Suprapubic skin (tissue), 4 donors: ENCODE measurements at regions not wholly inside any gene's neighbourhood (a gene's known extent, or its start where the extent isn't known, plus 50 kb on each side); places are given as distances from the start of the nearest gene placed in this dataset.

Experiments
- DNase-seq, 2 donors: peaks; one replicate each; pipeline ENCODE4 v3.0.0-alpha.2; 2019; ENCODE audit warnings: low spot score in 2 of 2
- H3K27ac ChIP-seq: fragments of 200-600 bp; sonication (generic); one replicate; pipeline ENCODE4 v1.5.1; 2019
- H3K27me3 ChIP-seq: fragments of 200-600 bp; sonication (generic); one replicate; pipeline ENCODE4 v1.5.1; 2019
- H3K36me3 ChIP-seq: fragments of 200-600 bp; sonication (generic); one replicate; pipeline ENCODE4 v1.5.1; 2019
- H3K4me1 ChIP-seq: fragments of 200-600 bp; sonication (generic); one replicate; pipeline ENCODE4 v1.5.1; 2019
- H3K4me3 ChIP-seq: fragments of 200-600 bp; sonication (generic); one replicate; pipeline ENCODE4 v1.5.1; 2019; ENCODE audit warnings: mild to moderate bottlenecking
- H3K9me3 ChIP-seq: fragments of 200-600 bp; sonication (generic); one replicate; pipeline ENCODE4 v1.5.1; 2019
- EP300 ChIP-seq: sonication (generic); formaldehyde crosslinking; IDR thresholded peaks from one replicate; pipeline ENCODE4 v1.6.1; 2017; ENCODE audit warnings: antibody characterized with exemption
- POLR2A ChIP-seq, 2 donors: fragments of 450-650 bp; IDR thresholded peaks; one replicate each; pipeline ENCODE4 v1.6.1; 2017; ENCODE audit warnings: antibody characterized with exemption in 2 of 2, mild to moderate bottlenecking in 2 of 2, moderate library complexity in 2 of 2
- POLR2AphosphoS5 ChIP-seq, 3 donors: sonication (generic); formaldehyde crosslinking; IDR thresholded peaks; one replicate each; pipeline ENCODE4 v1.6.1; 2017; ENCODE audit warnings: antibody characterized with exemption in 3 of 3
- WGBS: methylation state at CpG from one replicate; pipeline ENCODE4 v1.1.5; 2018; 5-methylcytosine and 5-hydroxymethylcytosine counted together
- TF ChIP-seq, protein P1 (sequence below), 2 donors: fragments of 200-600 bp in 1 of 2; fragments of 450-650 bp in 1 of 2; sonication (generic) in 1 of 2; IDR thresholded peaks; one replicate each; pipeline ENCODE4 v1.5.1; 2016 to 2019; ENCODE audit warnings: antibody characterized with exemption in 2 of 2, mild to moderate bottlenecking in 1 of 2, moderate library complexity in 1 of 2

- Histone ChIP-seq H3K27ac (peak overlapping the region; percentile 47), H3K4me3 (peak overlapping the region; percentile 70), H3K36me3 (no peaks in the 10 kb centered on the region), H3K27me3 (peaks cover 78% of the 10 kb centered on the region), H3K9me3 (no peaks in the 10 kb centered on the region), H3K4me1 (peaks cover 54% of the 10 kb centered on the region)
- TF ChIP-seq POLR2AphosphoS5 (IDR thresholded peaks at IDR 0.05) = no peak
- TF ChIP-seq, protein P1, sequence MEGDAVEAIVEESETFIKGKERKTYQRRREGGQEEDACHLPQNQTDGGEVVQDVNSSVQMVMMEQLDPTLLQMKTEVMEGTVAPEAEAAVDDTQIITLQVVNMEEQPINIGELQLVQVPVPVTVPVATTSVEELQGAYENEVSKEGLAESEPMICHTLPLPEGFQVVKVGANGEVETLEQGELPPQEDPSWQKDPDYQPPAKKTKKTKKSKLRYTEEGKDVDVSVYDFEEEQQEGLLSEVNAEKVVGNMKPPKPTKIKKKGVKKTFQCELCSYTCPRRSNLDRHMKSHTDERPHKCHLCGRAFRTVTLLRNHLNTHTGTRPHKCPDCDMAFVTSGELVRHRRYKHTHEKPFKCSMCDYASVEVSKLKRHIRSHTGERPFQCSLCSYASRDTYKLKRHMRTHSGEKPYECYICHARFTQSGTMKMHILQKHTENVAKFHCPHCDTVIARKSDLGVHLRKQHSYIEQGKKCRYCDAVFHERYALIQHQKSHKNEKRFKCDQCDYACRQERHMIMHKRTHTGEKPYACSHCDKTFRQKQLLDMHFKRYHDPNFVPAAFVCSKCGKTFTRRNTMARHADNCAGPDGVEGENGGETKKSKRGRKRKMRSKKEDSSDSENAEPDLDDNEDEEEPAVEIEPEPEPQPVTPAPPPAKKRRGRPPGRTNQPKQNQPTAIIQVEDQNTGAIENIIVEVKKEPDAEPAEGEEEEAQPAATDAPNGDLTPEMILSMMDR (IDR thresholded peaks at IDR 0.05) = no peak
- no peak for TF ChIP-seq POLR2A (IDR thresholded peaks at IDR 0.05)
- no peak for TF ChIP-seq EP300
- peak in 1 of 2 donors; percentile 68 for DNase-seq
- WGBS = 17% methylated on average over 25 of the region's 25 CpGs
These were observed 130.5 kb upstream of the C11orf58 start for GRCh38 chr11:16607675-16608644.

DNA sequence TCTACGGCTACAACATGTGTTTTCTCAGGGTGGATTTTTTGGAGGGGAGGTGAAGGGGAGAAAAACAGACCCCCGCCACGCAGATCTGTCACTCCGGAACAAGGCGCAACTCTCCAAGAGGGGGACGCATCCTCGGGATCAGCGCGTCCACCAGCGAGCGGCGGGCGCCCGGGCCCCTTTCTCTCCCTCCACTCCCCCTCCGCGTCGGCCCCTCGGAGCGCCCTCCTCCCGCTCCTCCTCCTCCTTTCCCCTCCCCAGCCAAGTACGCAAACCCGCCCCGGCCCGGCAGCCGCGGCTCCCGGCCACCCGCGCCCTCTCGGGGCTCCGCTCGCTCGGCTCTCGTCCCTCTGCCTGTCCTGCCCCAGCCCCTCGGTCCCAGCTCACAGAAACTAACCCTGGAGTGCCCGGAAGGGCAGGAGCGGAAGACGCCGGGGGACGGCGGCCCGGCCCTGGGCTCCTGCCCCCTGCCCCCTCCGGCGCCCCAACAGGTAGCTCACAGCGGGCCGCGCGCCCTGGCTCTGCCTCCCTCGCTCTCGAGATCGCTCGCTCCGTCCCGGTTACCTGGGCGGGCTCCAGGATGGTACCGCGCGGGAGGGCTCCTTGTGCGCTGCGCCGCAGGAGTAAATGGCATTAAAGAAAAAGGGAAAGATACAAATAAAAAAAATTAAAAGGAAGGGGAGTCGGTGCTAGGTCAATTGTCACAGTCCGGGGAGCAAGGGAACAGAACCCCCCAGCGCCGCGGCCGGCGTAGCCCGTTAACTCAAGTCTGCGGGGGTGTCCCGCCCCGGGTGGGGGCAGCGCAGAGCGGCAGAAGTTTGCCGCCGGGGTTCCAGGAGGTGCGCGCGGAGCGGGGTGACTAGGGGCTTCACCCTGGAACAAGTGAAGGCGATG, 131.4 kb upstream of the C11orf58 start:
- Histone ChIP-seq H3K27me3 (peaks cover 72% of the 10 kb centered on the region), H3K36me3 (no peaks in the 10 kb centered on the region), H3K4me3 (peak overlapping the region; percentile 70), H3K27ac (peak overlapping the region; percentile 47), H3K4me1 (peaks cover 45% of the 10 kb centered on the region), H3K9me3 (no peaks in the 10 kb centered on the region)
- 2% methylated on average over 49 of the region's 81 CpGs for WGBS
- peak in 1 of 2 donors; percentile 64 for DNase-seq
- TF ChIP-seq, protein P1 (IDR thresholded peaks at IDR 0.05) = no peak
- TF ChIP-seq EP300 = no peak
- TF ChIP-seq POLR2A (IDR thresholded peaks at IDR 0.05) = no peak
- no peak for TF ChIP-seq POLR2AphosphoS5 (IDR thresholded peaks at IDR 0.05)

GRCh38 chr11:16605894-16606783, 132.3 kb upstream of the C11orf58 start:
- whole genome bisulfite sequencing = 2% methylated on average over 36 of the region's 36 CpGs
- peak overlapping the region; percentile 70 for H3K4me3 ChIP-seq
- no peaks in the 10 kb centered on the region for H3K9me3 ChIP-seq
- peaks cover 63% of the 10 kb centered on the region for H3K27me3 ChIP-seq
- peak overlapping the region; percentile 85 for H3K27ac ChIP-seq
- DNase-seq = peak; percentile 89 to 92
- peak in 1 of 3 donors; percentile 31 for TF ChIP-seq POLR2AphosphoS5 (IDR thresholded peaks at IDR 0.05)
- no peak for TF ChIP-seq EP300
- TF ChIP-seq, protein P1 (IDR thresholded peaks at IDR 0.05) = peak; percentile 83 to 97
- no peak for TF ChIP-seq POLR2A (IDR thresholded peaks at IDR 0.05)
- H3K4me1 ChIP-seq = peaks cover 40% of the 10 kb centered on the region
- no peaks in the 10 kb centered on the region for H3K36me3 ChIP-seq

- no peaks in the 10 kb centered on the region for H3K9me3 ChIP-seq
- WGBS = 3% methylated on average over 32 of the region's 32 CpGs
- peak overlapping the region; percentile 85 for H3K27ac ChIP-seq
- peaks cover 56% of the 10 kb centered on the region for H3K27me3 ChIP-seq
- peak overlapping the region; percentile 70 for H3K4me3 ChIP-seq
- peak in 1 of 2 donors; percentile 62 for DNase-seq
- TF ChIP-seq POLR2A (IDR thresholded peaks at IDR 0.05) = no peak
- TF ChIP-seq POLR2AphosphoS5 (IDR thresholded peaks at IDR 0.05) = no peak
- no peak for TF ChIP-seq EP300
- TF ChIP-seq, protein P1 (IDR thresholded peaks at IDR 0.05) = no peak
- peaks cover 40% of the 10 kb centered on the region for H3K4me1 ChIP-seq
- H3K36me3 ChIP-seq = no peaks in the 10 kb centered on the region
These were observed 133.0 kb upstream of the C11orf58 start for GRCh38 chr11:16605389-16605893.
